ENCODE measurements at regions not wholly inside any gene's neighbourhood (a gene's known extent, or its start where the extent isn't known, plus 50 kb on each side); places are given as distances from the start of the nearest gene placed in this dataset.

GRCh38 chr18:38611036-38611964 is 1045.7 kb upstream of the CELF4 start:
- DNase-seq (ENCODE audit: low read depth in 1 of 2, low spot score in 2 of 2) (no peak), FAIRE-seq (no peak)
- H4K8ac ChIP-seq (ENCODE audit: extremely low read depth, insufficient read depth, low read length), result no peak overlapping the region
- no peak overlapping the region for H4K5ac ChIP-seq (ENCODE audit: insufficient read length, low read depth, low read length)
- no peak overlapping the region for H2BK15ac ChIP-seq (ENCODE audit: low read length)
- no peak overlapping the region for H3K4ac ChIP-seq (replicated peaks; ENCODE audit: insufficient read length, low read depth, low read length)
- no peak overlapping the region for H2BK12ac ChIP-seq (ENCODE audit: low read depth, low read length)
- H2AK5ac ChIP-seq (ENCODE audit: low read depth, low read length), result no peak overlapping the region
- no peak overlapping the region for H3K23ac ChIP-seq (ENCODE audit: insufficient read length)
- no peaks in the 10 kb centered on the region for H3K4me1 ChIP-seq (replicated peaks in 1 of 4; ENCODE audit: control insufficient read depth in 3 of 4, insufficient read depth in 4 of 4, low read length in 3 of 4)
- H3K79me2 ChIP-seq (ENCODE audit: control insufficient read depth in 1 of 2, insufficient read depth in 2 of 2, low read length in 2 of 2), result no peaks in the 10 kb centered on the region
- no peak overlapping the region for H3K14ac ChIP-seq (ENCODE audit: insufficient read length)
- H2AFZ ChIP-seq (ENCODE audit: low read length), result no peak overlapping the region
- no peaks in the 10 kb centered on the region for H3K9me3 ChIP-seq (ENCODE audit: insufficient read depth in 2 of 2, low read depth in 1 of 2, low read length in 1 of 2)
- POLR2A ChIA-PET (ENCODE audit: partially characterized antibody), result no interaction called here
- no peaks in the 10 kb centered on the region for H3K27me3 ChIP-seq (replicated peaks in 1 of 4; ENCODE audit: control insufficient read depth in 3 of 4, extremely low read depth in 1 of 4, insufficient read depth in 3 of 4, low read length in 3 of 4)
- H4K91ac ChIP-seq (replicated peaks; ENCODE audit: insufficient read length, low read length), result no peak overlapping the region
- no peak overlapping the region for H3K18ac ChIP-seq (ENCODE audit: extremely low read depth, low read length)
- H3K79me1 ChIP-seq (ENCODE audit: low read depth, low read length), result no peaks in the 10 kb centered on the region
- CTCF ChIA-PET (ENCODE audit: partially characterized antibody), result interaction anchor here (0.6 kb wide), 1 partner anchor 445 kb away, joined by 3 read pairs; no protein-coding TSS in a partner anchor
- no peak overlapping the region for H2BK20ac ChIP-seq (ENCODE audit: low read length)
- no peak overlapping the region for H3K27ac ChIP-seq (ENCODE audit: low read depth, low read length)
- H3K36me3 ChIP-seq (ENCODE audit: control insufficient read depth in 2 of 4, insufficient read depth in 4 of 4, low read length in 3 of 4), result no peaks in the 10 kb centered on the region
- no peak overlapping the region for H2BK5ac ChIP-seq (ENCODE audit: low read depth, low read length)
- no peak overlapping the region for H3K4me3 ChIP-seq (ENCODE audit: extremely low read depth in 1 of 4, insufficient read depth in 2 of 4, low read depth in 3 of 4, low read length in 4 of 4)
- no peaks in the 10 kb centered on the region for H4K20me1 ChIP-seq (replicated peaks in 1 of 2; ENCODE audit: control insufficient read depth in 1 of 2, insufficient read depth in 2 of 2, low read length in 2 of 2)
- no peaks in the 10 kb centered on the region for H3K23me2 ChIP-seq (ENCODE audit: low read depth, low read length)
- H2BK120ac ChIP-seq (replicated peaks; ENCODE audit: low read depth, low read length), result no peak overlapping the region
- WGBS, 2 experiments (ENCODE audit: extremely low coverage in 1 of 2, insufficient coverage in 1 of 2, insufficient read length in 1 of 2, insufficient replicate concordance in 2 of 2, low coverage in 1 of 2, low lambda C conversion rate in 2 of 2, missing lambda C conversion rate in 1 of 2), result 91% methylated on average over 9 of the region's 9 CpGs; no CpG with 5 or more reads in 1 of the 2 experiments
- H3K56ac ChIP-seq (replicated peaks; ENCODE audit: insufficient read length, low read depth, low read length), result no peak overlapping the region
- no peak overlapping the region for H3K9ac ChIP-seq (replicated peaks in 1 of 4; ENCODE audit: extremely low read depth in 1 of 4, low read depth in 3 of 4, low read length in 3 of 4)
- no peak overlapping the region for H3K4me2 ChIP-seq (ENCODE audit: insufficient read depth in 1 of 2, low read depth in 2 of 2, low read length in 2 of 2)
- no peak for TF ChIP-seq ATF3 (IDR thresholded peaks at IDR 0.05; ENCODE audit: insufficient read depth, low read depth, low read length)
- no peak for TF ChIP-seq POLR2A (IDR thresholded peaks at IDR 0.05; ENCODE audit: control extremely low read depth in 1 of 2, low read depth in 2 of 2, low read length in 2 of 2)
- no peak for TF ChIP-seq E2F6 (IDR thresholded peaks at IDR 0.05)
- TF ChIP-seq JUN (IDR thresholded peaks at IDR 0.05; ENCODE audit: low read depth, low read length), result no peak
- TF ChIP-seq BACH1 (IDR thresholded peaks at IDR 0.05; ENCODE audit: low read length), result no peak
- no peak for TF ChIP-seq SIX5 (IDR thresholded peaks at IDR 0.05; ENCODE audit: low read depth, low read length)

All from H1 (cell line).